SK-MEL-5 (cell line): ENCODE measurements at regions not wholly inside any gene's neighbourhood (a gene's known extent, or its start where the extent isn't known, plus 50 kb on each side); places are given as distances from the start of the nearest gene placed in this dataset.
"Not testable (repeated sequence)": the region's sequence is repeated elsewhere in the genome, so short reads cannot be mapped to it uniquely, and the experiment has no call there.

Experiments
- DNase-seq: peaks from one replicate; pipeline ENCODE4 v3.0.0-alpha.2; 2016; ENCODE audit warnings: low read depth, low spot score
- in situ Hi-C: cut with HindIII; loops from 2 replicates; pipeline ENCODE4 v1.10.0; 2016; ENCODE audit warnings: low sequenced_read_pairs, high pct_unique_total_duplicates, low pct_unique_long_range_greater_than_20kb

DNA sequence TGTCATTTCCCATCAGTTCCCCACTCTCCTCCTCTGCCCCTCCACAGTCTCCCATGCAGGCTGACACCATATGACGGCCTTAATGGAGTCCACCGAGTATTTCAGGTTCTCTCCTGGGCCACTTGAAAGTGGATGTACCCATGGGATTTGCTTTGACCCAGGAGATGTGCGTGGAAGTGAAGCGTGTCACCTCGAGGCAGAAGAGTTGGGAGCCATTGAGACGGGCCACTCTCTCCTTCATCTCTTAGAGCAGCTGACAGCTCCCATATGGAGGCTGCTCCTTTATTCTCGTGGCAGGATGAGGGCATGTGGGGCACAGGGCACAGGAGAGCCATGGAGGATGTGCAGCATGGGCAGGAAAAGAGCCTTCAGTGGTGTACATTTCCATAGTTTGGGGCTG is 144.7 kb upstream of the CRYM start:
- in situ Hi-C loops, DNase-seq: not testable (repeated sequence)

DNA sequence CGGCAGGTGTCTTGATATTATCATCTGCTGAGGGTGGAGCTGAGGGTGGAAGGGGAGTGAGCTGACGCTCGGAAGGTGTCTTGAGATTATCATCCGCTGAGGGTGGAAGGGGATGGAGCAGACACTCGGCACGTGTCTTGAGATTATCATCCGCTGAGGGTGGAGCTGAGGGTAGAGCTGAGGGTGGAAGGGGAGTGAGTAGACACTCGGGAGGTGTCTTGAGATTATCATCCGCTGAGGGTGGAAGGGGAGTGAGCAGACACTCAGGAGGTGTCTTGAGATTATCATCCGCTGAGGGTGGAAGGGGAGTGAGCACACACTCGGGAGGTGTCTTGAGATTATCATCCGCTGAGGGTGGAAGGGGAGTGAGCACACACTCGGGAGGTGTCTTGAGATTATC is 126.6 kb upstream of the CRYM start:
- DNase-seq, in situ Hi-C loops: not testable (repeated sequence)

DNA sequence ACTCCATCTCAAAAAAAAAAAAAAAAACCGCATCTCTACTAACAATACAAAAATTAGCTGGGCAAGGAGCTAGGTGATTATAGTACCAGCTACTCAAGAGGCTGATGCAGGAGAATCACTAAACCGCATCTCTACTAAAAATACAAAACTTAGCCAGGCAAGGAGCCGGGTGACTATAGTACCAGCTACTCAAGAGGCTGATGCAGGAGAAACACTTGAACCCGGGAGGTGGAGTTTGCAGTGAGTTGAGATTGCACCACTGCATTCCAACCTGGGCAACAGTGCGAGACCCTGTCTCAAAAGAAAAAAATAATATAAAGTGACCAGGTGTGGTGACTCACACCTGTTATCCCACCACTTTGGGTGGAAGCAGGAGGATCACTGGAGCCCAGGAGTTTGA is 119.8 kb upstream of the CRYM start:
- in situ Hi-C loops, DNase-seq: not testable (repeated sequence)

DNA sequence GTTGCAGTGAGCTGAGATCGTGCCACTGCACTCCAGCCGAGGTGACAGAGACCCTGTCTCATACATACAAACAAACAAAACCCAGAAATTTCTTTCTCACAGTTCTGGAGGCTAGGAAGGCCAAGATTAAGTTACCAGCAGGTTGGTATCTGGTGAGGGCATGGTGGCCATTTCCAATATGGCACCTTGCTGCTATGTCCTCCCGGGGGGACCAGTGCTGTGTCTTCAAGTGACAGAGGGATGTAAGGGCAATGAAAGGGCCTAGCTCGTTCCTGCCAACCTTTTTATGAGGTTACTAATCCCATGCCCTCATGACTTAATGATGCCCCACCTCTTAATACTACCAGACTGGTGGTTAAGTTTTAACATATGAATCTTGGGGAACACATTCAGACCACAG is 118.5 kb upstream of the CRYM start:
- DNase-seq, in situ Hi-C loops: not testable (repeated sequence)

DNA sequence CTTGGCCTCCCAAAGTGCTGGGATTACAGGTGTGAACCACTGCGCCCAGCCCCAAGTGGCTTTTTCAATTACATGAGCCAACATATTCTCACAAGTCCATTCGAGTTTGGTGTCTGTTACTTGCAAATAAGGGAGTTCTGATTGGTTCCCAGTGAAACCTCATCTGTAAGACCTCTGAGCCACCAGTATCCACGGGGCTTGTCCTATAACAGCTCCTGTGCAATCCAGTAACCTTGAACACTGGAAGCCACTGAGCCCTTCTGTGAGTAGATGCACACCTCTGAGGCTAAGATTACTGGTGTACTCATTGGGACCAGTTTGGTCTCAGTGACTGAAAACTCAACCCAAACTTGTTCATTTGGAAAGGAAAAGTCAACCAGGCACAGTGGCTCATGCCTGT is 112.5 kb upstream of the CRYM start:
- in situ Hi-C loops: not testable (repeated sequence)

DNA sequence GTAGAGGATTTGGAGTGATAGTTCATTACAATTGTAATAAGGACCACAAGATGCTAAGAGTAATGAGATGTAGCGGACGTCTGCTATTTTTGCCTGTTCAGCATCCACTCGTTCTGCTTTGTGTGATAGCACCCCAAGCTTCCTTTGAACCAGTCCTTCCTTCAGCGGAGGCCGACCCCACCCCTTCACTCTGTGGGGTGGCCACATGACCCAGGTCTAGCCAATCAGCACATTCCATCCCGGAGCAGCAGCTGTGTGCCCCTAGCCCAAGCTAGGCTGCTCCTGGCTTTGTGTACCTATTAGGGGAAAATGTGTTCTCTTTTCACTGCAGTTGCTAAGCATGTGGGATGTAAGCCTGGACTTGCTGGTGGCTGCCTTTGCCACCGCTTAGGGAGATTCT is 111.8 kb upstream of the CRYM start:
- DNase-seq, in situ Hi-C loops: not testable (repeated sequence)

More for the DNA sequence above, 112.5 kb upstream of the CRYM start:
- DNase-seq: not testable (repeated sequence)

DNA sequence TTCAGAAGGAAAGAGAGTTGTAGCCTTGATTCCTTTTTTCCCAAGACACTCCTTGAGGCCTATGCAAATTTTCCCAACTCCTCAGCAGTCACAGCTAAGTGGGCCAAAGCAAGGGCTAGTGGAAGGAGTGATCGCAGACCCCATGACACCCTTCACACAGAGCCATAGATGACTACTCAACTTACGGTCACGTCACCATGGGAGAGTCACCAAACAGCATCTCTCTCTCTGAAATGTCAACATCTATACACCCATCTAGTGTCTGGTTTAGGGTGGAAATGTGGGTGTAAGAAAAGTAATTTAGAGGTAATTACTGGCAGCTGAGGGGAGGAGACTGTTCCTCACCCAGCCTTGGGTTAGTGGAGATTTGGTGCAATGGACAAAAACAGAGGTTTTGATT is 109.7 kb upstream of the CRYM start:
- in situ Hi-C loops: not testable (repeated sequence)

DNA sequence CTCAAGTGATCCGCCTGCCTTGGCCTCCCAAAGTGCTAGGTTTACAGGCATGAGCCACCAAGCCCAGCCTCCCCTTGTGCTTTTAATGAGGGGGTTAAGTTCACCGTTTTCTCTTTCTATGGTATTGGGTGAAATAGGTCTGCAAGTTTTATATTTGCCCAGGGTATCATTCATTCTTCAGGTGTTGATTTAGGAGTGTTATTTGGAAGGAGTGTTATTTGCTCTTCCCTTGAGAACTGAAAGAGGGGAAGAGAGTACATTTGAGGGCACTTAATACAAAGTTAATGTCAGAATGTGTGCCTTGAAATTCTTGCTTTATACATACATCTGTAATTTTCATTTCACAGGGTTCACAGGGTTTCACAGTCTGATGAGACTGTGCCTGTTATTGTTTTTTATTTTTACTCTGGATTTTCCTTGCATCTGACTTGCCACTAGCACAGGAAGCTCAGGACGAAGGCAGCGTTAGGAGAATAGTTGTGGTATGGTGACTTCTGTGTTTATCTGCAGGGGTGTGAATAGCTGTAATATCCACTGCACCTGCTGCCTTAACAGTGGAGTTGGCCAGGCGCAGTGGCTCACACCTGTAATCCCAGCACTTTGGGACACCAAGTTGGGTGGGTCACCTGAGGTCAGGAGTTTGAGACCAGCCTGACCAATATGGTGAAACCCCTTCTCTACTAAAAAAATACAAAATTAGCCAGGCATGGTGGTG is 108.3 kb upstream of the CRYM start:
- in situ Hi-C loops, DNase-seq: not testable (repeated sequence)

More for the DNA sequence above, 109.7 kb upstream of the CRYM start:
- DNase-seq: not testable (repeated sequence)

DNA sequence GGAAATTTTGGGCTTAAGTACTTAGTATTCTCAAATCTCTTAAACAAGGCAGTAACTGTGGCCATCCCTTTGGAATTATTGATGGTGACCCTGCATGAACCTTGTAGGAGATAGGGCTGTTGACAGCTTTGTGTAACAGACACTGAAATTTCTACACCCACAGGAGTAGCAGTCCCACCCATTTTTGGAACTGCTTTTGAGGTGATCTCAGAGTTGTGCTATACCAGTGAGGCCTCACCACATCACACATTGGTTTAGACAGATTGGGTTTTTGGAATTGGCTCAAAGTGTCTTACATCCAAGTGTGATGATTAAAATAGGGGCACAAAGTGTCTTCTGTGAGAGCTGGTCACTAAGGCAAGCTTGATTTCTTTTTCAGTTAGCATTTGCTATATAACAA is 105.6 kb upstream of the CRYM start:
- in situ Hi-C loops, DNase-seq: not testable (repeated sequence)

DNA sequence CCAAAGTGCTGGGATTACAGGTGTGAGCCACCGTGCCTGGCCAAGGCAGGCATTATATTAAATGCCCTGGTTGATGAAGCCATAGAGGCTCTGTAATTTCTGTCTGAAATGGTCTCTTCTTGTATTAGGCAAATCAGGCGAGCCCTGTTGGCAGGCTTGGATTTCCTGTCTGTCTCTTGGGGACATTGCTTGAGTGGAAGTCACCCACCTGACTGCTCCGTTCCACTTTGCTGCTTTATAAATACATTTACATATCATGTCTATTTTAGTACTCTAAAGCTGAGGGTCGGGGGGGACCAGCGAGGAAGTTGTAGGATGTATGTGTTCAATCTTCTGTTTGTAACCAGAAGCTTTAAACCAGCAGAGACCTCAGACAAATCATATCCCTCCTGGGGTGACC is 101.6 kb upstream of the CRYM start:
- in situ Hi-C loops, DNase-seq: not testable (repeated sequence)

DNA sequence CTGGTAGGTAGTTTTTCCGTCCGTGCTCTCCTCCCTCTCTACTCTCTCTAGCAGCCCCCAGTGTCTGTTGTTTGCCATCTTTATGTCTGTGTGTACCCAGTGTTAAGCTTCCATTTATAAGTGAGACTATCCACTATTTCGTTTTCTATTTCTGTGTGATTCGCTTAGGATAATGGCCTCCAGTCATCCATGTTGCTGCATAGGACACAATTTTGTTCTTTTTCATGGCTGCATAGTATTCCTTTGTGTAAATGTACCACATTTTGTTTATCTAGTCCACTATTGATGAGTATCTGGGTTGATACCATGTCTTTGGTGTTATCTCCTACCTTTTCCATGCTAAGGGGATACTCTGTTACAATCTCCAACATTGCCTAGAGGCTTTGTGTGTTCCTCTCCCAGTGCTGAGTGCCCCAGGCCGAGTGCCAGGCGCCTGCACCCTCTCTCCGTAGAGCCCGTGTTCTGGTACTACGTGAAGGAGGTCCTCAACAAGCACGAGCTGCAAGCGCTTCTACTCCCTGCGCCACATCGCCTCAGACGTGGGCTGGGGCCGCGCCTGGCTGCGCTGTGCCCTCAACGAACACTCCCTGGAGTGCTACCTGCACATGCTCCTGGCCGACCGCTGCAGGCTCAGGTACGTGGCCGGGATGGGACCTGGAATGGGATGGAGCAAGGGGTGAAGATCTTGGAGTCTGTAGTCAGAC is 98.3 kb upstream of the CRYM start:
- in situ Hi-C loops, DNase-seq: not testable (repeated sequence)

DNA sequence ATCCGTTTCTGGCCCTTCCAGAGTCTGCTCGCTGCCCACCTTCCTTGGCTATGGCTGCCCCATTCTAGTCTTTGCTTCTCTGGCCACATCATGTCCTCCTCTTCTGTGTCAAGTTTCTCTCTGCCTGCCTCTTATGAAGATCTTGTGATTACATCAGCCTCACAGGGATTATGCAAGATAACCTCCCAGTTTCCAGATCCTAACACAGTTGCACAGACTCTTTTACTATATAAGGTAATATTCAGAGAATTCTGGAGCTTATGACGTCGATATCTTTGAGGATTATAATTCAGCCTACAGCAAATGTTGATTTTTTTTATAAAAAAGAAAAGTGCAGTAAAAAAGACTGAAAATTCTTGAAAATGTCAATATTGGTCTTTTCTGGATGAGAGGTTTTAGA is 97.2 kb upstream of the CRYM start:
- DNase-seq, in situ Hi-C loops: not testable (repeated sequence)

DNA sequence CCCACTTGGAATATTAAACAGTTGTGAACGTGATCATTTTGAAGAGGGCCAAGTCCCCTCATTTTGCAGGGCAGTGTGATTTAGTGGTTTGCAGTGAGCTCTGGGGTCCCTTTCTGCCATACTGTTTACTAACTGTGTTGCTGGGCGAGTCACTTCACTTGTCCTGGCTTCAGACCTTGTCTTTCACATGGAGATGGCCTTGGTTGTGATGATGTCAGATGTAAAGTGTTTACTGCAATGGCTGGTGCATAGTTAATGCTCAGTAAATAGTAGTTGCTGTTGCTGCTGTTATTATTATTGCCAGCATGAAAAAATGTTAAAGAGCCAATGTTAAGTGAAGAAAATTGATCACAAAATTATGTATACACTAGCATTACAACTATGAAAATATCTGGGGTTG is 95.4 kb upstream of the CRYM start:
- DNase-seq, in situ Hi-C loops: not testable (repeated sequence)

DNA sequence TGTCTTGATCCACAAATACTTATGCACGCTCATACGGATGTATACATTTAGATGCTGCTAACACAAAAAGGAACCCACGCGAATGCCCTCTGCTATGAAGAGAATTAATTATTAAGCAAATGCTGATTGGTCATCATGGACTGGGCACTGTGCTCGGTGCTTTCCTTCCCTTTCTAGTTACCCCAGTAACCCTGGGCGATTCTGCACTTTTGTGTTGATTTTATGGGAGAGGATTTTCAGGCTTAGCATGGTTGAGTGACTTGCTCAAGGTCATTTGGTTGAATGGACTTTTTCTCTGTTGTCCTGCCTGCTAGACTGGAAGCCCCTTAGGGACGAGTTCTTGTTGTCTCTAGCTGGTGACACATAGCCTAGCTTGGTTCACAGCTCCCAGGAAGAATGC is 94.8 kb upstream of the CRYM start:
- in situ Hi-C loops, DNase-seq: not testable (repeated sequence)

DNA sequence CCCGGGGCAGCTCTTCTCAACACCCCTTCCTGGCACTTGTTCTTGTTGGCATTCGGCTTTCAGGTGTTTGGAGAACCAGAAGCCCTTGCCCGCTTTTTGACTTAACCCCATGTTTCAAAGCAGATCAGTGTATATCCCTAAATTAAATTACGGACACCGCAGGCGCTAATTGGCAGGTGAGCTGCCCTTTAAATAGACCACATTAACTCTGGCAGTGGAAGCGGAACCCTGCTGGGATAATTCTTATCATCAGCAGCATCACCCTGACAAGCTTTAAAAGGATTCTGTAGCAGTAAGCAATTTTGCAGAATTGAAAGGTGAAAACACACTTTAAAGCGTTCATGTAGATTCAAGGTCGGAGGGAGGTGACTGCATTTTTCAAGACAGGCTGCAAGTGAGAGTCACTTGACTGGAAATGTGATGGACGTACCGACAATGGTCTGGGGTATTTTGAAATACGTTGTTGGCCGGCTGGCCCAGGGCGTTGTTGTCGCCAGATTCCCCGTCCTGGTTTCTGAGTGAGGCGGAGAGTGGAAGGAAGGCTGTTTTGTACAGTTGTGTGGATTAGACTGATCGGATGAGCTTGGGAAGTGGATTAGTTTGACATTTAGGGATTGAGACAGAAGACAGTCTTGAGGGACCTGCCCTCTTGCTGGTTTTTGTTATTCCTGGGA is 94.2 kb upstream of the CRYM start:
- in situ Hi-C loops, DNase-seq: not testable (repeated sequence)

DNA sequence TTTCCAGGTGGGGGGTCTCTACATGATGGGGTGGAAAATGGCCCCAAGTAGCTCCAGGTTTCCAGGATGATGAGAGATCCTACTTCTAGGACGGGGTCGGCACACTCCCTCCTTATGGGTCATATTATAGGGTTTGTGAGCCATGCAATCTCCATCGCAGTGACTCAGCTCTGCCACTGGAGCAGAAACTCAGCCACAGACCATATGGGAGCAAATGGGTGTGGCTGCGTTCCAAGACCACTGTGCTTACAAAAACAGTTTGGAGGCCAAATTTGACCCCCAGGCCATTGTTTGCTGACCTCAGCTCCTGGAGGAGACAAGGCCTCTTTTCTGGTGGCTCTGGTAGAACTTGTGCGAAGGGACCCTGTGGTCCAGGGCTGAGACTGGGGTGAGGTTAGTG is 92.7 kb upstream of the CRYM start:
- in situ Hi-C loops, DNase-seq: not testable (repeated sequence)

DNA sequence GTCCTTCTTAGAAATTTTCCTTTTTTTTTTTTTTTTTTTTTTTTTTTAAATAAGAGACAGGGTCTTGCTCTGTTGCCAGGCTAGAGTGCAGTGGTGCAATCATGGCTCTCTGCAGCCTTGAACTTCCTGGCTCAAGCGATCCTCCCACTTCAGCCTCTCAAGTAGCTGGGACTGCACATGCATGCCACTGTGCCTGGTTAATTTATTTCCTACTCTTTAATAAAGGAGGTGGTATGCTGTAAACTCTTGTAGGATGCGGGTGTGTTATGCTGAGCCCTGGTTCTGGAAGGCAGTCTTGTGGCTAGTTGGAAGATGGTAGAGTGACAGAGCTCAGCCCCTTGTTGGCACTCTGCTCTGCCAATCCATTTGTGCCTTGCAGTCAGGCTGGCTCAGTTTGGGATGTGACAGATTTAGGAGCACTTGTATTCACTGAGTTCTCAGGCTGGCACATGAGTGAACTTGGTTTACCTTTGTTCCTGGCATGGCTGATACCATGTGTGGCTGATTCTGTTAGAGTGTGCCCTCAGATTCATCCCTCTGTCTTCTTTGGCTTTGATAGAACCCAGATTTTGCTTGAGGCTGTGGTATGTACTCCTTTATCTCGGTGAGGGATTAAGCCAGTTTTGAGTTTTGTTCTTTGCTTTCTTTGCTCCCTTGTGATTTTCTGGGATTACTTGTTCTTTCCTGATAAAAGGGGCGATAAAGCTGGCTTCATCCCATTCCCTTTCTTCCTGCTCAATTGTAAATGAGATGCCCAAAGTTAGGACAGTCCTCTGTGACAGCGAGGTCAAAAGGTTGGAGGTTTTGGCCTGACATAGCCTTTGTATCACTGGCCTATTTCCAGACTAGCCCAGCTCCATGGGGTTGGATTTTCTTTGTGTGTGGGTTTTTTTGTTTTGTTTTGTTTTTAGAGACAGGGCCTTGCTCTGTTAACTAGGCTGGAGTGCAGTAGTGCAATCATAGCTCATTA is 91.2 kb upstream of the CRYM start:
- DNase-seq, in situ Hi-C loops: not testable (repeated sequence)
